Anterior cingulate cortex (tissue), 58 donors: ENCODE measurements at regions not wholly inside any gene's neighbourhood (a gene's known extent, or its start where the extent isn't known, plus 50 kb on each side); places are given as distances from the start of the nearest gene placed in this dataset.
"Not testable (repeated sequence)": the region's sequence is repeated elsewhere in the genome, so short reads cannot be mapped to it uniquely, and the experiment has no call there.

Experiments used
- DNase-seq, 58 donors: peaks; one replicate each; lab custom pipeline; 2025; lab: John Stamatoyannopoulos, UW

- no peak for DNase-seq
Measured at GRCh38 chr7:10476642-10477041, 497.0 kb upstream of the PHF14 start.

- no peak for DNase-seq
Measured at GRCh38 chr7:10483671-10484070, 490.0 kb upstream of the PHF14 start.

- no peak for DNase-seq
Measured at GRCh38 chr7:10484767-10485166, 488.9 kb upstream of the PHF14 start.

DNA sequence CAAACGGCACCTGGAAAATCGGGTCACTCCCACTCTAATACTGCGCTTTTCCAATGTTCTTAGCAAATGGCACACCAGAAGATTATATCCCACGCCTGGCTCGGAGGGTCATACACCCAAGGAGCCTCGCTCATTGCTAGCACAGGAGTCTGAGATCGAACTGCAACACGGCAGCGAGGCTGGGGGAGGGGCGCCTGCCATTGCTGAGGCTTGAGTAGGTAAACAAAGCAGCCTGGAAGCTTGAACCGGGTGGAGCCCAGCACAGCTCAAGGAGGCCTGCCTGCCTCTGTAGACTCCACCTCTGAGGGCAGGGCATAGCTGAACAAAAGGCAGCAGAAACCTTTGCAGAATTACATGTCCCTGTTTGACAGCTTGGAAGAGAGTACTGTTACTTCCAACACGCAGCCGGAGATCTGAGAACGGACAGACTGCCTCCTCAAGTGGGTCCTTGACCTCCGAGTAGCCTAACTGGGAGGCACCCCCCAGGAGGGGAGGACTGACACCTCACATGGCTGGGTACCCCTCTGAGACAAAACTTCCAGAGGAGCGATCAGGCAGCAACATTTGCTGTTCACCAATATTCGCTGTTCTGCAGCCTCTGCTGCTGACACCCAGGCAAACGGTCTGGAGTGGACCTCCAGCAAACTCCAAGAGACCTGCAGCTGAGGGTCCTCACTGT, 472.3 kb upstream of the PHF14 start:
- DNase-seq = not testable (repeated sequence)

DNA sequence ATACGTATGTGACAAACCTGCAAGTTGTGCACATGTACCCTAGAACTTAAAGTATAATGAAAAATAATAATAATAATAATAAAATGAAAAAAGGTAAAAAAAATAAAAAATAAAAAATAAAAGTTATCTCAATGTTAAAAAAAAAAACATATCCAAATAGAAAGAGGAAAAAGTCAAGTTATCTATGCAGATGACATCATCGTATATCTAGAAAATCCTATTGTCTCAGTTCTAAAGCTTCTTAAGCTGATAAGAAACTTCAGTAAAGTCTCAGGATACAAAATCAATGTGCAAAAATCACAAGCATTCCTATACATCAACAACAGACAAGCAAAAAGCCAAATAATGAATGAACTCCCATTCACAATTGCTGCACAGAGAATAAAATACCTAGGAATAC, 466.6 kb upstream of the PHF14 start:
- no peak for DNase-seq

DNA sequence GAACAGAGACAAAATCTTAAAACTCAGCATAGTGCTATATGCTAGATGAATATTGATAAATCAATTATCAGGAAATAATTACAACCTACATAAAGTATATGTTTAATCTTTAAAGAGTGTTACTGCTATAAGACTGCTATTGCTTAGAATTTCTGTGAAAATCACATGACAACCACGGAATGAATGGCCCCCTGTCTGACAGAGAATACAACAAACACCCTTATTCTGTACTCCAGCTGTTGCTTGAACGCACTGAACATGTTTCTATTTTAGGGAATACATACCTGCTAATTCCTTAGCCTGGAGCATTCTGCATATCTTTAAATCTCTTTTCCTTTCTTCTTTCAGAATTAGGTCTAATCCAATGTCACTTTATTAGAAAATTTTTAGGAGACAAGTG, 452.4 kb upstream of the PHF14 start:
- no peak for DNase-seq

GRCh38 chr7:10533429-10533828, 440.2 kb upstream of the PHF14 start:
- not testable (repeated sequence) for DNase-seq

- no peak for DNase-seq
Measured at GRCh38 chr7:10536561-10536960, 437.1 kb upstream of the PHF14 start.

GRCh38 chr7:10537764-10538163, 435.9 kb upstream of the PHF14 start:
- peak in 1 of 58 donors; percentile 0 for DNase-seq

DNA sequence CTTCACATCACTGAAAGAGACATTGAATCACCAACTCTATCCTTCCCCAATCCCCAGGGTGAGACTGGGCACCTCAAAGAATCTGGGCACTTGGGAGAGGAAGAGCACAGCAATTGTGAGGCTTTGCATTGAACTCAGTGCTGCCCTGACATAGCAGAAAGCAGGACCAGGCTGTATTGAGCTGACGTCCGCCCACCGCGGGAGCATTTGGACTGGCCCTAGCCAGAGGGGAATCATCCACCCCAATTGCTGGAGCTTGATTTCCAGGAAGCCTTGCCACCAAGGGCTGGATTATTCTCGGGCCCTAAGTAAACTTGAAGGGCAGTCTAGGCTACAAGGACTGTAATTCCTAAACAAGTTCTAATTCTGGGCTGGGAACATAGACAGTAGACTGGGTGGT, 416.3 kb upstream of the PHF14 start:
- DNase-seq = no peak

DNA sequence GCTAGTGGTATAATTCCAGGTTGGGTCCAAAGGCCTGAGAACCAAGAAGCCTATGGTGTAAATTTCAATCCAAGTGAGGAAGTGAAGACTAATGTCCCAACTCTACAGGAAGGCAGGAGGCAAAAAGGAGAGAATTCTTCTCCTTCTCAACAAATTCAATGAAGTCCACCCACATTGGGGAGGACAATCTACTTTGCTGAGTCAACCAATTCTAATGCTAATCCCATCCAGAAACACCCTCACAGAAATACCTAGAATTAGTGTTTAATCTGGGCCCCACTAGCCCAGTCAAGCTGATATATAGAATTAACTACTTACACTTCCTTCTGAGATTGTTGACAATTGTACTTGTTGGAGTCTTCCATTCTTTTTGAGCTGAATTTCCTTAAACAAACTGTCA, 413.2 kb upstream of the PHF14 start:
- DNase-seq = no peak

- no peak for DNase-seq
Measured at GRCh38 chr7:10568891-10569290, 404.8 kb upstream of the PHF14 start.

GRCh38 chr7:10571759-10572158, 401.9 kb upstream of the PHF14 start:
- no peak for DNase-seq

GRCh38 chr7:10577866-10578374, 395.8 kb upstream of the PHF14 start:
- no peak for DNase-seq

DNA sequence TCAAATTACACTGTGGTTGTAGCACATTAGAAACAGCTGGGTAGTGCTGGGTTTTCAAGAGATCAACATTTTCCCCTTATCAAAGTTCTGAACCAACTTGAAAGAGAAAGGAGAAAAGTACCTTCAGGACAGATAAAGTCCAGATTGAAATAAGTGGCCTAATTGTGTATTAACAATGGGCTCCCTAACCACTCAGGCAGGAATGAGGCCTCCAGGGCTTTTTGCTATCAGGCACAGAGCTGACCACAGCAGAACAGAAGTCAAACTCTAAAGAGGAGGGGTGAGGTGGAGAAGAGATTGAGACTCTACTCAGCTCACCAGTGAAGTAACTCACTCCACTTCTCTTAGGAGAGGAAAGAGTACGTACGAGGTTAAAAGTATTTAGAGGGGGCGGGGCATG, 394.1 kb upstream of the PHF14 start:
- DNase-seq = no peak

- no peak for DNase-seq
Measured at GRCh38 chr7:10584886-10585285, 388.8 kb upstream of the PHF14 start.

GRCh38 chr7:10588084-10588483, 385.6 kb upstream of the PHF14 start:
- DNase-seq = no peak

DNA sequence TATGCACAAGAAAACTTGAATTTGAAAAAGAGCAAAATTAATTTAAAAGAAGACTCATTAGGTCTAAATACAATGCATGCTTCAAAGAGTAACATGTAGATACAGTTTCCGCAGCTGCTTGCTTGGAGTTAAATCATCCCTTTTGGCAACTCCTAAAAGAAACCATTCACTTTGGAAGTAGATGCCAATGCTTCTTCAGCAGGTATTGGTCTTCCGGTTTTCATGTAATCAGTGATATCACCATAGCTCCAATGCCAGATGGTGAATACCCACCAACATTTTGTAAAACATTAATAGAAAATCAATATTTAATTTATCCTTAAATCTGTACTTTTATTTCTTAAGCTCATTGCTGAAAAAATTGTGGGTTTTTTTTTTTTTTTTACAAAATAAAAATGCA, 381.1 kb upstream of the PHF14 start:
- DNase-seq = no peak

DNA sequence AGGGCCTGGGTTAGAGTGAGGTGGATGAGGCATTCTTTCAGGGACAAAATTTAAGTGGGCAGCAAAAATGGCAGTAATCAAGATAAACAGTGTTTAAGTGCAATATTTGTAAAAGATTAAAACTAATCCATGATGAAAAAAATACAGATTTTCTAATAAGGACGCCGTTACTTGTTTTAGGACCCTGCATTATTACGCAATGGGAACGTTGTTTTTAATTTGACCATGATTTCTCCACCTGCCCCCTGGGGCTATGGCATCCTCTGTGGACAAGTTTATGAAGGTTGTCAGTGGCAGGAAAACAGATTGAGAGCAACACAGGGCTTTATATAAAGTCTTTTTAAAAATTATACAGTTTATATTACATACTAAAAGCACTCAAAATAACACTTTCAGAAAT, 380.6 kb upstream of the PHF14 start:
- no peak for DNase-seq

DNA sequence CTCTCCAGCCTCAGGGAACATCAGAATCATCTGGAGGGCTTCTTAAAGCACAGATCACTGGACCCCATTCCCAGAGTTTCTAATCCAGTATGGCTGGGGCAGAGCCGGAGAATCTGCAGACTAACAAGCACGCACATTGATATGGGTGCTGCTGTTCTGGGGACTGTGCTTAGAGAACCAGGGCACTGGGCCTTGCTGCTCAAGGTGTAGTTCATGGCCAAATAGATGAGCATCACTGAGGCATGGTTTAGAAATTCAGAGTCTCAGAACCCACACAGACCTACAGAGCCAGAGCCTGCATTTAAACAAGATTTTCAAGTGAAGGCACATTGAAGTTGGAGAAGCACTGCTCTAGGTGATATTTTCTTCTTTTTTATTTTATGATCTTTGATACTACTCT, 376.8 kb upstream of the PHF14 start:
- DNase-seq = no peak

- DNase-seq = no peak
Measured at GRCh38 chr7:10604128-10604527, 369.5 kb upstream of the PHF14 start.

GRCh38 chr7:10612950-10613349, 360.7 kb upstream of the PHF14 start:
- DNase-seq = no peak

DNA sequence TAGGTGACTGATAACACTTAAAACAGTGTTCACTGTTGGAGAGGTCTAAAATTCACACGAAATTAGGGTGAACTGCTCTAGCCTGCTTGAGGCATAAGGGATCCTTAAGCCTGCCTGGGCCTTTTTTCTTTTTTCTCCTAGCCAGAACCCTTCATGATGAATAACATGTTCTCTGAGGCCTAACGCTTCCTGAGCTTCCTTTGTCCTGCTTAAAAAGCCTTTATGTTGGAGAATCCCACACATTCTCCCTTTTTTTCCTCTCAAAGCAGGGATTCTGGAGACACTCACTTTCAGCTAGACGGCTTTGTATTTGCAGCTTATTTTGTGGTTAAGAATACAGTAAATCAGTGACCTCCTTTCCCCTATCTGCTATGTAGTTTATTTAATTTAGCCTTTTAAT, 354.7 kb upstream of the PHF14 start:
- no peak for DNase-seq
